Panc1 (cell line): ENCODE measurements at regions not wholly inside any gene's neighbourhood (a gene's known extent, or its start where the extent isn't known, plus 50 kb on each side); places are given as distances from the start of the nearest gene placed in this dataset.

ENCODE experiments used
- CTCF ChIP-seq: fragments of 450-650 bp; IDR thresholded peaks from 2 replicates; pipeline ENCODE4 v1.5.1; 2017; ENCODE audit warnings: mild to moderate bottlenecking
- POLR2AphosphoS5 ChIP-seq: IDR thresholded peaks from 2 replicates; pipeline ENCODE4 v1.6.1; 2012; ENCODE audit warnings: mild to moderate bottlenecking, low read depth, low read length, moderate library complexity

GRCh38 chr3:107117922-107118536 is 259.2 kb upstream of the CCDC54 start:
- TF ChIP-seq CTCF, result peak; percentile 68
- TF ChIP-seq POLR2AphosphoS5, result no peak
